HepG2 (cell line): ENCODE measurements at regions not wholly inside any gene's neighbourhood (a gene's known extent, or its start where the extent isn't known, plus 50 kb on each side); places are given as distances from the start of the nearest gene placed in this dataset.
A peak's percentile ranks its signal among the peaks of the same experiment; 100 is the strongest.

Experiments
- BCLAF1 ChIP-seq: fragments of 450-650 bp; IDR thresholded peaks from 2 replicates; pipeline ENCODE4 v1.6.1; 2017; ENCODE audit warnings: mild to moderate bottlenecking
- EP300 ChIP-seq, 3 experiments: sonication (generic) in 1 of 3; formaldehyde crosslinking in 1 of 3; IDR thresholded peaks; 2 replicates each; pipeline versions ENCODE4 v1.5.1 to v1.6.1; 2011 to 2020; ENCODE audit warnings: low read depth in 2 of 3, low read length in 2 of 3, borderline replicate concordance in 1 of 3, improper control_type of control experiment in 1 of 3, mild to moderate bottlenecking in 1 of 3, missing genetic modification reagents in 1 of 3, moderate library complexity in 1 of 3
- FUBP1 ChIP-seq: sonication (generic); formaldehyde crosslinking; IDR thresholded peaks from 2 replicates; pipeline ENCODE4 v1.5.1; 2020; ENCODE audit warnings: missing genetic modification reagents, mild to moderate bottlenecking, borderline replicate concordance
- GATA4 ChIP-seq: sonication (generic); IDR thresholded peaks from 2 replicates; pipeline ENCODE4 v1.6.1; 2016; ENCODE audit warnings: antibody characterized with exemption, low read depth, borderline replicate concordance
- HNF1B ChIP-seq: sonication (generic); formaldehyde crosslinking; IDR thresholded peaks from 2 replicates; pipeline ENCODE4 v1.5.1; 2020; ENCODE audit warnings: mild to moderate bottlenecking, moderate library complexity, missing genetic modification reagents
- KMT2A ChIP-seq: sonication (generic); formaldehyde crosslinking; IDR thresholded peaks from 2 replicates; pipeline ENCODE4 v1.4.0; 2020; ENCODE audit warnings: missing genetic modification reagents
- NFE2L2 ChIP-seq: fragments of 150-350 bp; IDR thresholded peaks from 2 replicates; pipeline ENCODE4 v1.6.1; 2014; ENCODE audit warnings: low read length
- PPARG ChIP-seq: conservative IDR thresholded peaks from 2 replicates; pipeline ENCODE4 v1.6.1; 2016; ENCODE audit warnings: missing biosample characterization, missing genetic modification reagents
- ZNF207 ChIP-seq: fragments of 450-650 bp; IDR thresholded peaks from 2 replicates; pipeline ENCODE4 v1.6.1; 2016; ENCODE audit warnings: antibody characterized with exemption, borderline replicate concordance
- ZNF678 ChIP-seq: sonication (generic); formaldehyde crosslinking; IDR thresholded peaks from 2 replicates; pipeline ENCODE4 v1.4.0; 2020; ENCODE audit warnings: mild to moderate bottlenecking, missing genetic modification reagents
- ZNF703 ChIP-seq: sonication (generic); formaldehyde crosslinking; IDR thresholded peaks from 2 replicates; pipeline ENCODE4 v1.5.1; 2020; ENCODE audit warnings: missing genetic modification reagents, mild to moderate bottlenecking, moderate library complexity, borderline replicate concordance
- ZNF746 ChIP-seq: sonication (generic); formaldehyde crosslinking; IDR thresholded peaks from 2 replicates; pipeline ENCODE4 v1.8.0; 2022; ENCODE audit warnings: mild to moderate bottlenecking, missing genetic modification reagents
- ZNF83 ChIP-seq: sonication (generic); formaldehyde crosslinking; IDR thresholded peaks from 2 replicates; pipeline ENCODE4 v1.4.0; 2020; ENCODE audit warnings: missing genetic modification reagents, mild to moderate bottlenecking, borderline replicate concordance
- ZNF850 ChIP-seq: sonication (generic); formaldehyde crosslinking; conservative IDR thresholded peaks from 2 replicates; pipeline ENCODE4 v1.9.0; 2021; ENCODE audit warnings: mild to moderate bottlenecking, missing genetic modification reagents
- TF ChIP-seq, protein P1 (sequence below): sonication (generic); formaldehyde crosslinking; conservative IDR thresholded peaks from 2 replicates; pipeline ENCODE4 v1.8.0; 2022; ENCODE audit warnings: mild to moderate bottlenecking, moderate library complexity, missing genetic modification reagents

- TF ChIP-seq, protein P1, sequence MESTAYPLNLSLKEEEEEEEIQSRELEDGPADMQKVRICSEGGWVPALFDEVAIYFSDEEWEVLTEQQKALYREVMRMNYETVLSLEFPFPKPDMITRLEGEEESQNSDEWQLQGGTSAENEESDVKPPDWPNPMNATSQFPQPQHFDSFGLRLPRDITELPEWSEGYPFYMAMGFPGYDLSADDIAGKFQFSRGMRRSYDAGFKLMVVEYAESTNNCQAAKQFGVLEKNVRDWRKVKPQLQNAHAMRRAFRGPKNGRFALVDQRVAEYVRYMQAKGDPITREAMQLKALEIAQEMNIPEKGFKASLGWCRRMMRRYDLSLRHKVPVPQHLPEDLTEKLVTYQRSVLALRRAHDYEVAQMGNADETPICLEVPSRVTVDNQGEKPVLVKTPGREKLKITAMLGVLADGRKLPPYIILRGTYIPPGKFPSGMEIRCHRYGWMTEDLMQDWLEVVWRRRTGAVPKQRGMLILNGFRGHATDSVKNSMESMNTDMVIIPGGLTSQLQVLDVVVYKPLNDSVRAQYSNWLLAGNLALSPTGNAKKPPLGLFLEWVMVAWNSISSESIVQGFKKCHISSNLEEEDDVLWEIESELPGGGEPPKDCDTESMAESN (CRISPR knock-in tag) = no peak
- TF ChIP-seq HNF1B (0 out of 2 replicates have a peak, but pooled peaks have one; percentile 15), KMT2A (CRISPR knock-in tag) (no peak), ZNF678 (CRISPR knock-in tag) (no peak), ZNF850 (CRISPR knock-in tag) (no peak), PPARG (CRISPR knock-in tag) (peak; percentile 40; the same call in 1 of the 2 replicates), GATA4 (no peak), FUBP1 (no peak), BCLAF1 (no peak), ZNF207 (no peak), NFE2L2 (no peak), ZNF703 (CRISPR knock-in tag) (no peak), ZNF83 (CRISPR knock-in tag) (no peak), EP300 (IDR thresholded peaks at IDR 0.05; ENCODE audit: low read depth in 2 of 2, low read length in 2 of 2) (peak in 1 of 2 experiments; percentile 38; a peak in 1 of 4 replicates), EP300 (CRISPR knock-in tag; IDR thresholded peaks at IDR 0.05; ENCODE audit: borderline replicate concordance) (0 out of 2 replicates have a peak, but pooled peaks have one; percentile 21), ZNF746 (no peak)
Observed at GRCh38 chr2:88329815-88330603, 122.5 kb downstream of the FOXI3 start (continued).
